Vagina (tissue), 2 donors: ENCODE measurements at regions not wholly inside any gene's neighbourhood (a gene's known extent, or its start where the extent isn't known, plus 50 kb on each side); places are given as distances from the start of the nearest gene placed in this dataset.

Experiments used
- DNase-seq, 2 donors: peaks; one replicate each; pipeline ENCODE4 v3.0.0-alpha.2; 2017; ENCODE audit errors: extremely low spot score in 2 of 2
- H3K27ac ChIP-seq: fragments of 200-600 bp; sonication (generic); one replicate; pipeline ENCODE4 v1.5.1; 2019
- H3K27me3 ChIP-seq: fragments of 200-600 bp; sonication (generic); one replicate; pipeline ENCODE4 v1.5.1; 2019
- H3K36me3 ChIP-seq, 2 donors: fragments of 200-600 bp; sonication (generic); one replicate each; pipeline ENCODE4 v1.5.1; 2017 to 2019
- H3K4me1 ChIP-seq: fragments of 200-600 bp; sonication (generic); one replicate; pipeline ENCODE4 v1.5.1; 2019
- H3K4me3 ChIP-seq, 2 donors: fragments of 200-600 bp; sonication (generic); 1 replicate in 1 of 2; 2 replicates in 1 of 2; pipeline ENCODE4 v1.5.1; 2016 to 2019
- H3K9me3 ChIP-seq: fragments of 200-600 bp; sonication (generic); one replicate; pipeline ENCODE4 v1.5.1; 2019
- CTCF ChIP-seq, 3 experiments: fragments of 450-650 bp in 2 of 3; fragments of 200-600 bp in 1 of 3; sonication (generic) in 1 of 3; IDR thresholded peaks; one replicate each; pipeline ENCODE4 v1.5.1; 2017 to 2019; ENCODE audit warnings: antibody characterized with exemption in 3 of 3, mild to moderate bottlenecking in 2 of 3, moderate library complexity in 2 of 3
- POLR2A ChIP-seq, 2 donors: fragments of 450-650 bp; IDR thresholded peaks; one replicate each; pipeline ENCODE4 v1.6.1; 2017; ENCODE audit warnings: antibody characterized with exemption in 2 of 2, mild to moderate bottlenecking in 2 of 2, moderate library complexity in 2 of 2
- POLR2AphosphoS5 ChIP-seq, 2 donors: sonication (generic); formaldehyde crosslinking; IDR thresholded peaks; one replicate each; pipeline ENCODE4 v1.9.0; 2017; ENCODE audit warnings: antibody characterized with exemption in 2 of 2, mild to moderate bottlenecking in 2 of 2, low read depth in 1 of 2; ENCODE audit not compliant: insufficient read depth in 1 of 2
- intact Hi-C: fragments of 100-400 bp; cut with DNase I; formaldehyde crosslinking; loops from one replicate; pipeline ENCODE4 v1.15.1; 2023

GRCh38 chr4:124055896-124056295 is 656.6 kb downstream of the ANKRD50 start:
- H3K27me3 ChIP-seq: no peaks in the 10 kb centered on the region
- intact Hi-C loops: no loop called here
- peaks cover 14% of the 10 kb centered on the region for H3K4me1 ChIP-seq
- TF ChIP-seq POLR2AphosphoS5 (IDR thresholded peaks at IDR 0.05; ENCODE audit: insufficient read depth in 1 of 2, low read depth in 1 of 2) (no peak), POLR2A (IDR thresholded peaks at IDR 0.05) (no peak), CTCF (IDR thresholded peaks at IDR 0.05) (no peak)
- DNase-seq: no peak
- H3K36me3 ChIP-seq: no peaks in the 10 kb centered on the region
- H3K27ac ChIP-seq: no peak overlapping the region
- H3K4me3 ChIP-seq: no peak overlapping the region
- no peaks in the 10 kb centered on the region for H3K9me3 ChIP-seq

- peaks cover 25% of the 10 kb centered on the region for H3K4me1 ChIP-seq
- intact Hi-C loops: no loop called here
- DNase-seq: peak in 1 of 2 donors; percentile 89
- TF ChIP-seq POLR2A (IDR thresholded peaks at IDR 0.05) (no peak), POLR2AphosphoS5 (IDR thresholded peaks at IDR 0.05; ENCODE audit: insufficient read depth in 1 of 2, low read depth in 1 of 2) (peak in 1 of 2 donors; percentile 97)
- no peaks in the 10 kb centered on the region for H3K9me3 ChIP-seq
- no peaks in the 10 kb centered on the region for H3K36me3 ChIP-seq
- H3K4me3 ChIP-seq: no peak overlapping the region
- H3K27me3 ChIP-seq: no peaks in the 10 kb centered on the region
- H3K27ac ChIP-seq: peak overlapping the region; percentile 30
Measured at GRCh38 chr4:124060261-124060918, 652.1 kb downstream of the ANKRD50 start.

GRCh38 chr4:124061413-124061812 is 651.1 kb downstream of the ANKRD50 start:
- peak overlapping the region; percentile 30 for H3K27ac ChIP-seq
- H3K4me3 ChIP-seq: no peak overlapping the region
- H3K36me3 ChIP-seq: no peaks in the 10 kb centered on the region
- H3K9me3 ChIP-seq: no peaks in the 10 kb centered on the region
- no peak for TF ChIP-seq POLR2A (IDR thresholded peaks at IDR 0.05)
- TF ChIP-seq POLR2AphosphoS5 (IDR thresholded peaks at IDR 0.05; ENCODE audit: insufficient read depth in 1 of 2, low read depth in 1 of 2): no peak
- TF ChIP-seq CTCF (IDR thresholded peaks at IDR 0.05): no peak
- intact Hi-C loops: no loop called here
- no peak for DNase-seq
- peaks cover 25% of the 10 kb centered on the region for H3K4me1 ChIP-seq
- H3K27me3 ChIP-seq: no peaks in the 10 kb centered on the region

- TF ChIP-seq POLR2A (IDR thresholded peaks at IDR 0.05) (no peak), CTCF (IDR thresholded peaks at IDR 0.05) (no peak), POLR2AphosphoS5 (IDR thresholded peaks at IDR 0.05; ENCODE audit: insufficient read depth in 1 of 2, low read depth in 1 of 2) (no peak)
- intact Hi-C loops: no loop called here
- H3K4me3 ChIP-seq: no peak overlapping the region
- no peaks in the 10 kb centered on the region for H3K9me3 ChIP-seq
- no peaks in the 10 kb centered on the region for H3K36me3 ChIP-seq
- no peak for DNase-seq
- H3K4me1 ChIP-seq: peaks cover 17% of the 10 kb centered on the region
- no peak overlapping the region for H3K27ac ChIP-seq
- H3K27me3 ChIP-seq: no peaks in the 10 kb centered on the region
Measured at GRCh38 chr4:124065422-124065821, 647.1 kb downstream of the ANKRD50 start.

GRCh38 chr4:124065936-124066335 is 646.6 kb downstream of the ANKRD50 start:
- intact Hi-C loops: no loop called here
- no peak overlapping the region for H3K27ac ChIP-seq
- no peaks in the 10 kb centered on the region for H3K27me3 ChIP-seq
- DNase-seq: no peak
- no peaks in the 10 kb centered on the region for H3K36me3 ChIP-seq
- H3K4me1 ChIP-seq: peaks cover 11% of the 10 kb centered on the region
- no peaks in the 10 kb centered on the region for H3K9me3 ChIP-seq
- H3K4me3 ChIP-seq: no peak overlapping the region
- TF ChIP-seq POLR2AphosphoS5 (IDR thresholded peaks at IDR 0.05; ENCODE audit: insufficient read depth in 1 of 2, low read depth in 1 of 2) (no peak), CTCF (IDR thresholded peaks at IDR 0.05) (no peak), POLR2A (IDR thresholded peaks at IDR 0.05) (no peak)
